Mesenchymal stem cell (in vitro differentiated cells and primary cell): ENCODE measurements at regions not wholly inside any gene's neighbourhood (a gene's known extent, or its start where the extent isn't known, plus 50 kb on each side); places are given as distances from the start of the nearest gene placed in this dataset.

ENCODE experiments used
- DNase-seq: peaks from one replicate; pipeline ENCODE4 v3.0.0-alpha.2; 2013
- H2AFZ ChIP-seq: one replicate; pipeline ENCODE4 v1.6.1; 2013; ENCODE audit warnings: low read depth, mild to moderate bottlenecking, control low read depth, inconsistent platforms, low read length, moderate library complexity
- H2AK5ac ChIP-seq: 2 replicates; pipeline ENCODE4 v1.6.1; 2013; ENCODE audit warnings: low read length, moderate library complexity, mild to moderate bottlenecking, inconsistent platforms; ENCODE audit not compliant: severe bottlenecking
- H2BK120ac ChIP-seq: one replicate; pipeline ENCODE4 v1.6.1; 2013; ENCODE audit warnings: low read depth, mild to moderate bottlenecking, inconsistent platforms, low read length, moderate library complexity
- H2BK12ac ChIP-seq, 2 experiments: one replicate each; pipeline ENCODE4 v1.6.1; 2013; ENCODE audit warnings: inconsistent platforms in 2 of 2, low read length in 2 of 2, mild to moderate bottlenecking in 2 of 2, moderate library complexity in 2 of 2, control low read depth in 1 of 2
- H2BK15ac ChIP-seq: one replicate; pipeline ENCODE4 v1.6.1; 2013; ENCODE audit warnings: mild to moderate bottlenecking, low read depth, inconsistent platforms; ENCODE audit not compliant: poor library complexity, severe bottlenecking
- H2BK5ac ChIP-seq: 2 replicates; pipeline ENCODE4 v1.6.1; 2013; ENCODE audit warnings: low read depth, mild to moderate bottlenecking, low read length, control low read depth, inconsistent platforms; ENCODE audit not compliant: poor library complexity, severe bottlenecking
- H3K14ac ChIP-seq, 2 experiments: one replicate each; pipeline ENCODE4 v1.6.1; 2013; ENCODE audit warnings: inconsistent platforms in 2 of 2, low read length in 2 of 2, control low read depth in 1 of 2, mild to moderate bottlenecking in 1 of 2, moderate library complexity in 1 of 2
- H3K18ac ChIP-seq, 2 experiments: one replicate each; pipeline ENCODE4 v1.6.1; 2013; ENCODE audit warnings: inconsistent platforms in 2 of 2, low read length in 2 of 2, control low read depth in 1 of 2, low read depth in 1 of 2, mild to moderate bottlenecking in 1 of 2
- H3K23ac ChIP-seq, 2 experiments: one replicate each; pipeline ENCODE4 v1.6.1; 2013; ENCODE audit warnings: inconsistent platforms in 2 of 2, low read length in 2 of 2, mild to moderate bottlenecking in 2 of 2, moderate library complexity in 2 of 2, control low read depth in 1 of 2
- H3K27ac ChIP-seq: 2 replicates; pipeline ENCODE4 v1.5.1; 2013; ENCODE audit warnings: mild to moderate bottlenecking, moderate library complexity, low read length, control low read depth, inconsistent platforms; ENCODE audit not compliant: poor library complexity, severe bottlenecking
- H3K27me3 ChIP-seq, 2 experiments: 2 replicates each; pipeline versions ENCODE4 v1.6.1 to v1.7.0; 2013; ENCODE audit warnings: low read length in 2 of 2, mild to moderate bottlenecking in 2 of 2, moderate library complexity in 2 of 2, control low read depth in 1 of 2, inconsistent platforms in 1 of 2; ENCODE audit not compliant: control insufficient read depth in 1 of 2, insufficient read depth in 1 of 2
- H3K36me3 ChIP-seq, 2 experiments: 2 replicates each; pipeline versions ENCODE4 v1.6.1 to v1.7.0; 2013; ENCODE audit warnings: low read length in 2 of 2, control low read depth in 1 of 2, inconsistent platforms in 1 of 2, low read depth in 1 of 2, mild to moderate bottlenecking in 1 of 2; ENCODE audit not compliant: insufficient read depth in 2 of 2, control insufficient read depth in 1 of 2
- H3K4ac ChIP-seq, 2 experiments: one replicate each; pipeline ENCODE4 v1.6.1; 2013; ENCODE audit warnings: inconsistent platforms in 2 of 2, low read length in 2 of 2, mild to moderate bottlenecking in 2 of 2, moderate library complexity in 2 of 2, control low read depth in 1 of 2, low read depth in 1 of 2
- H3K4me1 ChIP-seq: 2 replicates; pipeline ENCODE4 v1.6.1; 2013; ENCODE audit warnings: low read depth, low read length, control low read depth; ENCODE audit not compliant: control insufficient read depth, insufficient read depth
- H3K4me2 ChIP-seq: 2 replicates; pipeline ENCODE4 v1.6.1; 2013; ENCODE audit warnings: low read length, mild to moderate bottlenecking, inconsistent platforms; ENCODE audit not compliant: poor library complexity, severe bottlenecking
- H3K4me3 ChIP-seq, 2 experiments: 2 replicates each; pipeline versions ENCODE4 v1.5.1 to v1.7.0; 2013; ENCODE audit warnings: low read length in 2 of 2, mild to moderate bottlenecking in 2 of 2, control low read depth in 1 of 2, low read depth in 1 of 2; ENCODE audit not compliant: insufficient read depth in 1 of 2
- H3K79me1 ChIP-seq: replicated peaks from 2 replicates; pipeline ENCODE4 v1.6.1; 2013; ENCODE audit warnings: mild to moderate bottlenecking, control low read depth, low read length, inconsistent platforms; ENCODE audit not compliant: poor library complexity, severe bottlenecking
- H3K9ac ChIP-seq: 2 replicates; pipeline ENCODE4 v1.7.0; 2013; ENCODE audit warnings: mild to moderate bottlenecking, low read length, moderate library complexity
- H3K9me3 ChIP-seq: 2 replicates; pipeline ENCODE4 v1.7.0; 2013; ENCODE audit warnings: mild to moderate bottlenecking, low read length; ENCODE audit not compliant: control insufficient read depth
- H4K8ac ChIP-seq: one replicate; pipeline ENCODE4 v1.6.1; 2013; ENCODE audit warnings: inconsistent platforms, mild to moderate bottlenecking, low read length, moderate library complexity
- H4K91ac ChIP-seq: one replicate; pipeline ENCODE4 v1.6.1; 2013; ENCODE audit warnings: mild to moderate bottlenecking, low read length, inconsistent platforms
- WGBS: methylation state at CpG from one replicate; pipeline ENCODE4 v1.1.7; 2013; ENCODE audit warnings: mixed read lengths; 5-methylcytosine and 5-hydroxymethylcytosine counted together

- Histone ChIP-seq H4K91ac (no peak overlapping the region), H3K79me1 (no peaks in the 10 kb centered on the region), H3K18ac (no peak overlapping the region), H2BK5ac (no peak overlapping the region), H3K4ac (no peak overlapping the region), H2BK120ac (no peak overlapping the region), H3K14ac (no peak overlapping the region), H3K9ac (no peak overlapping the region), H3K4me1 (peaks cover 2% of the 10 kb centered on the region), H2AFZ (no peak overlapping the region), H3K9me3 (no peaks in the 10 kb centered on the region), H3K23ac (no peak overlapping the region), H3K27ac (no peak overlapping the region), H4K8ac (no peak overlapping the region), H2BK12ac (no peak overlapping the region), H3K4me3 (no peak overlapping the region), H2AK5ac (no peak overlapping the region), H3K27me3 (no peaks in the 10 kb centered on the region), H2BK15ac (no peak overlapping the region), H3K36me3 (no peaks in the 10 kb centered on the region), H3K4me2 (no peak overlapping the region)
- WGBS, result 90% methylated on average over 6 of the region's 7 CpGs
- no peak for DNase-seq
These were observed 264.0 kb upstream of the CHST9 start for GRCh38 chr18:27449104-27449503.

DNA sequence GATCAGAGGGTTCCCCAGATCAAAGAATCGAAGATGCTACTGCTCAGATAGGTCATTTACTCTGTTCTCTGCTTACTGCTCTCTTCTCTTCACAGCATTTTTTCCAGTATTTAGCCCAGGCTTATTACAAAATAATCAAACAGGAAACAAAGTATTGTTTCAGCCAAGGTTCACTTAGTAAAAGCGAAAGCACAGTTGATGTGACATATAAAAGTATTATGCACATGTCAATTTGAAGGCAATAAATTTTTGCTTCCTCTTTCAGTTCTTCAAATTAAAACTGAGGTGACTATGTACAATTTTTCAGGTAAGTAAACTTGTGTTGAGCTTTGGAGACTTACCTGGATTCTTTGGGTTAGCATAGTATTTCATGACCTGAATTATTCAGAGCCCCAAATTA, 262.8 kb upstream of the CHST9 start:
- Histone ChIP-seq H3K9me3 (peaks cover 3% of the 10 kb centered on the region), H3K36me3 (no peaks in the 10 kb centered on the region), H3K4me2 (no peak overlapping the region), H2AK5ac (no peak overlapping the region), H3K9ac (no peak overlapping the region), H4K91ac (no peak overlapping the region), H3K4me1 (peaks cover 2% of the 10 kb centered on the region), H2BK15ac (no peak overlapping the region), H4K8ac (no peak overlapping the region), H3K4ac (no peak overlapping the region), H2BK12ac (no peak overlapping the region), H3K18ac (no peak overlapping the region), H3K79me1 (no peaks in the 10 kb centered on the region), H2BK120ac (no peak overlapping the region), H3K4me3 (no peak overlapping the region), H3K14ac (no peak overlapping the region), H2AFZ (no peak overlapping the region), H3K27ac (no peak overlapping the region), H2BK5ac (no peak overlapping the region), H3K23ac (no peak overlapping the region), H3K27me3 (no peaks in the 10 kb centered on the region)
- DNase-seq, result no peak
- WGBS, result 81% methylated on average over 1 of the region's 2 CpGs

DNA sequence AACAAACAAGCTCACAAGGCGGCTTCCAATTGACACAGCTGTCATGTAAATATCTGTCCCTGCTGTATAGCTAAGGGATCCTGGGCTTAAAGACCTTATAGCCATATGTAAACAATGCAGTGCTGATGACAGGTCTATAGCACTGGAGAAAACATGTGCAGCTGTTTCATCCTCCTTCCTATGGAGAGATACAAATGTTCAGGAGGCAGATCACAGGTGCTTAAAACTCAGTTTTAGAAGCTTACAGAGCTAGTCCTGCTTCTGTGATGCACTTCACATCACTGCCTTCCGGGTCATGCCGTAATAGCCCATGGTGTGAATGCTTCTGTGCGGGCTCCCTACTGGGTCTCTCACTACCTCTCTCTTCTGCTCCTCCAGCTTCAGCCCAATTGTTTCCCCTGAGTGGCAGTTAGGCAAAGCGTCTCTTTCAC, 262.4 kb upstream of the CHST9 start:
- no peak overlapping the region for H2BK5ac ChIP-seq
- peaks cover 2% of the 10 kb centered on the region for H3K4me1 ChIP-seq

GRCh38 chr18:27430595-27430994, 245.5 kb upstream of the CHST9 start:
- no peak overlapping the region for H3K14ac ChIP-seq

More for the DNA sequence above, 262.4 kb upstream of the CHST9 start:
- no peak overlapping the region for H3K4me2 ChIP-seq
- no peak overlapping the region for H2AFZ ChIP-seq
- H3K9ac ChIP-seq, result no peak overlapping the region
- H3K27me3 ChIP-seq, result no peaks in the 10 kb centered on the region
- H3K4ac ChIP-seq, result no peak overlapping the region
- H3K9me3 ChIP-seq, result peaks cover 7% of the 10 kb centered on the region
- H3K4me3 ChIP-seq, result no peak overlapping the region
- DNase-seq, result no peak
- 73% methylated on average over 5 of the region's 5 CpGs for WGBS
- no peak overlapping the region for H2BK15ac ChIP-seq
- H3K36me3 ChIP-seq, result no peaks in the 10 kb centered on the region
- no peak overlapping the region for H3K27ac ChIP-seq
- no peak overlapping the region for H2AK5ac ChIP-seq
- H2BK12ac ChIP-seq, result no peak overlapping the region
- H3K23ac ChIP-seq, result no peak overlapping the region
- no peak overlapping the region for H3K14ac ChIP-seq
- no peak overlapping the region for H3K18ac ChIP-seq
- H4K91ac ChIP-seq, result no peak overlapping the region
- H3K79me1 ChIP-seq, result no peaks in the 10 kb centered on the region
- H2BK120ac ChIP-seq, result no peak overlapping the region
- H4K8ac ChIP-seq, result no peak overlapping the region

More at GRCh38 chr18:27430595-27430994, 245.5 kb upstream of the CHST9 start:
- no peaks in the 10 kb centered on the region for H3K36me3 ChIP-seq
- peaks cover 10% of the 10 kb centered on the region for H3K9me3 ChIP-seq
- peaks cover 6% of the 10 kb centered on the region for H3K4me1 ChIP-seq
- H3K4ac ChIP-seq, result no peak overlapping the region
- H3K23ac ChIP-seq, result no peak overlapping the region
- no peak overlapping the region for H3K27ac ChIP-seq
- H2AK5ac ChIP-seq, result no peak overlapping the region
- no peak overlapping the region for H4K91ac ChIP-seq
- no peak overlapping the region for H4K8ac ChIP-seq
- H3K4me2 ChIP-seq, result no peak overlapping the region
- H3K9ac ChIP-seq, result no peak overlapping the region
- H2BK12ac ChIP-seq, result no peak overlapping the region
- H2BK5ac ChIP-seq, result no peak overlapping the region
- H3K27me3 ChIP-seq, result no peaks in the 10 kb centered on the region
- no peaks in the 10 kb centered on the region for H3K79me1 ChIP-seq
- no CpG with 5 or more reads among the region's 2 CpGs for WGBS
- H3K18ac ChIP-seq, result no peak overlapping the region
- H2BK120ac ChIP-seq, result no peak overlapping the region
- H2BK15ac ChIP-seq, result no peak overlapping the region
- H3K4me3 ChIP-seq, result no peak overlapping the region
- H2AFZ ChIP-seq, result no peak overlapping the region
- DNase-seq, result no peak
